WTC11 (cell line): ENCODE measurements at regions not wholly inside any gene's neighbourhood (a gene's known extent, or its start where the extent isn't known, plus 50 kb on each side); places are given as distances from the start of the nearest gene placed in this dataset.

Experiments
- ATAC-seq: fragments of 200-7000 bp; cut with Tn5 transposase; 2 replicates; pipeline ENCODE4 v1.10.0; 2021; ENCODE audit warnings: mild to moderate bottlenecking, moderate library complexity
- CTCF ChIA-PET: fragments of 300-600 bp; sonication (Branson Sonifier 250); formaldehyde crosslinking; loops from one replicate; lab custom pipeline; 2021; ENCODE audit warnings: antibody characterized with exemption; lab: Charles Lee
- POLR2A ChIA-PET: fragments of 350-600 bp; sonication (Branson Sonifier 250); formaldehyde crosslinking; loops from one replicate; lab custom pipeline; 2021; ENCODE audit warnings: antibody characterized with exemption; lab: Charles Lee
- DNase-seq: peaks from one replicate; pipeline ENCODE4 v3.0.0; 2021; ENCODE audit warnings: low spot score
- H3K27ac Mint-ChIP-seq: 2 replicates; pipeline ENCODE4 v1.8.0; 2021; ENCODE audit warnings: mixed read lengths
- H3K27me3 Mint-ChIP-seq: 2 replicates; pipeline ENCODE4 v1.8.0; 2021; ENCODE audit warnings: low read depth, mild to moderate bottlenecking, moderate library complexity, mixed read lengths
- H3K36me3 Mint-ChIP-seq: 2 replicates; pipeline ENCODE4 v1.8.0; 2021; ENCODE audit warnings: mixed read lengths
- H3K4me1 Mint-ChIP-seq: 2 replicates; pipeline ENCODE4 v1.8.0; 2022; ENCODE audit warnings: mixed read lengths
- H3K4me3 Mint-ChIP-seq: 2 replicates; pipeline ENCODE4 v1.8.0; 2021; ENCODE audit warnings: mild to moderate bottlenecking, moderate library complexity, mixed read lengths
- H3K9me3 Mint-ChIP-seq: 2 replicates; pipeline ENCODE4 v1.8.0; 2021; ENCODE audit warnings: mixed read lengths
- CDX4 ChIP-seq: fragments of 250-450 bp; sonication (Bioruptor Pico); IDR thresholded peaks from 2 replicates; pipeline ENCODE4 v1.9.0; 2021; ENCODE audit warnings: moderate library complexity, mild to moderate bottlenecking, inconsistent platforms, borderline replicate concordance
- CREM ChIP-seq: sonication (generic); formaldehyde crosslinking; IDR thresholded peaks from 2 replicates; pipeline ENCODE4 v1.8.1; 2022; ENCODE audit warnings: mild to moderate bottlenecking, missing genetic modification reagents, moderate library complexity
- FOXK1 ChIP-seq: sonication (generic); formaldehyde crosslinking; IDR thresholded peaks from 2 replicates; pipeline ENCODE4 v1.8.0; 2022; ENCODE audit warnings: mild to moderate bottlenecking, moderate library complexity, missing genetic modification reagents
- GABPB1 ChIP-seq: sonication (generic); formaldehyde crosslinking; IDR thresholded peaks from 2 replicates; pipeline ENCODE4 v1.8.1; 2023; ENCODE audit warnings: mild to moderate bottlenecking, missing genetic modification reagents
- GTF2I ChIP-seq: fragments of 250-450 bp; sonication (Bioruptor Pico); conservative IDR thresholded peaks from 2 replicates; pipeline ENCODE4 v1.4.0; 2021; ENCODE audit warnings: mild to moderate bottlenecking
- HMGA2 ChIP-seq: fragments of 250-450 bp; sonication (Bioruptor Pico); IDR thresholded peaks from 2 replicates; pipeline ENCODE4 v1.4.0; 2021; ENCODE audit warnings: mild to moderate bottlenecking, moderate library complexity
- JUN ChIP-seq: sonication (generic); formaldehyde crosslinking; IDR thresholded peaks from 2 replicates; pipeline ENCODE4 v1.8.0; 2023; ENCODE audit warnings: mild to moderate bottlenecking, missing genetic modification reagents
- MYBL2 ChIP-seq: sonication (generic); formaldehyde crosslinking; IDR thresholded peaks from 2 replicates; pipeline ENCODE4 v1.8.1; 2023; ENCODE audit warnings: mild to moderate bottlenecking, moderate library complexity, missing genetic modification reagents
- NFYB ChIP-seq: sonication (generic); formaldehyde crosslinking; conservative IDR thresholded peaks from 2 replicates; pipeline ENCODE4 v1.8.0; 2022; ENCODE audit warnings: low read depth, missing genetic modification reagents
- SP1 ChIP-seq: sonication (generic); formaldehyde crosslinking; conservative IDR thresholded peaks from 2 replicates; pipeline ENCODE4 v1.8.1; 2022; ENCODE audit warnings: missing genetic modification reagents
- TCF7 ChIP-seq: sonication (generic); formaldehyde crosslinking; IDR thresholded peaks from 2 replicates; pipeline ENCODE4 v1.8.0; 2022; ENCODE audit warnings: mild to moderate bottlenecking, low read depth, missing genetic modification reagents, moderate library complexity
- ZNF121 ChIP-seq: sonication (generic); formaldehyde crosslinking; IDR thresholded peaks from 2 replicates; pipeline ENCODE4 v1.8.0; 2023; ENCODE audit warnings: missing genetic modification reagents
- ZNF232 ChIP-seq: sonication (generic); formaldehyde crosslinking; IDR thresholded peaks from 2 replicates; pipeline ENCODE4 v1.8.0; 2022; ENCODE audit warnings: mild to moderate bottlenecking, missing genetic modification reagents
- TF ChIP-seq, protein P1 (sequence below): sonication (generic); formaldehyde crosslinking; IDR thresholded peaks from 2 replicates; pipeline ENCODE4 v1.8.0; 2023; ENCODE audit warnings: mild to moderate bottlenecking, missing genetic modification reagents
- TF ChIP-seq, protein P2 (sequence below): fragments of 250-450 bp; sonication (Bioruptor Pico); IDR thresholded peaks from 2 replicates; pipeline ENCODE4 v1.9.0; 2021; ENCODE audit warnings: mild to moderate bottlenecking, borderline replicate concordance
- TF ChIP-seq, protein P3 (sequence below): sonication (generic); formaldehyde crosslinking; IDR thresholded peaks from 2 replicates; pipeline ENCODE4 v1.8.1; 2022; ENCODE audit warnings: low read depth, missing genetic modification reagents, borderline replicate concordance
- TF ChIP-seq, protein P4 (sequence below): sonication (generic); formaldehyde crosslinking; IDR thresholded peaks from 2 replicates; pipeline ENCODE4 v1.8.0; 2023; ENCODE audit warnings: missing genetic modification reagents, mild to moderate bottlenecking, borderline replicate concordance

- ChIA-PET CTCF (no interaction called here), POLR2A (no interaction called here)
- Mint-ChIP-seq H3K4me1 (no peaks in the 10 kb centered on the region), H3K27me3 (no peaks in the 10 kb centered on the region), H3K4me3 (no peak overlapping the region), H3K36me3 (no peaks in the 10 kb centered on the region), H3K27ac (no peak overlapping the region), H3K9me3 (no peaks in the 10 kb centered on the region)
- ATAC-seq (no peak), DNase-seq (no peak)
- no peak for TF ChIP-seq JUN (CRISPR knock-in tag)
- TF ChIP-seq HMGA2 (CRISPR knock-in tag), result no peak
- no peak for TF ChIP-seq ZNF232 (CRISPR knock-in tag)
- TF ChIP-seq GTF2I, result no peak
- TF ChIP-seq MYBL2 (CRISPR knock-in tag), result no peak
- TF ChIP-seq, protein P1, sequence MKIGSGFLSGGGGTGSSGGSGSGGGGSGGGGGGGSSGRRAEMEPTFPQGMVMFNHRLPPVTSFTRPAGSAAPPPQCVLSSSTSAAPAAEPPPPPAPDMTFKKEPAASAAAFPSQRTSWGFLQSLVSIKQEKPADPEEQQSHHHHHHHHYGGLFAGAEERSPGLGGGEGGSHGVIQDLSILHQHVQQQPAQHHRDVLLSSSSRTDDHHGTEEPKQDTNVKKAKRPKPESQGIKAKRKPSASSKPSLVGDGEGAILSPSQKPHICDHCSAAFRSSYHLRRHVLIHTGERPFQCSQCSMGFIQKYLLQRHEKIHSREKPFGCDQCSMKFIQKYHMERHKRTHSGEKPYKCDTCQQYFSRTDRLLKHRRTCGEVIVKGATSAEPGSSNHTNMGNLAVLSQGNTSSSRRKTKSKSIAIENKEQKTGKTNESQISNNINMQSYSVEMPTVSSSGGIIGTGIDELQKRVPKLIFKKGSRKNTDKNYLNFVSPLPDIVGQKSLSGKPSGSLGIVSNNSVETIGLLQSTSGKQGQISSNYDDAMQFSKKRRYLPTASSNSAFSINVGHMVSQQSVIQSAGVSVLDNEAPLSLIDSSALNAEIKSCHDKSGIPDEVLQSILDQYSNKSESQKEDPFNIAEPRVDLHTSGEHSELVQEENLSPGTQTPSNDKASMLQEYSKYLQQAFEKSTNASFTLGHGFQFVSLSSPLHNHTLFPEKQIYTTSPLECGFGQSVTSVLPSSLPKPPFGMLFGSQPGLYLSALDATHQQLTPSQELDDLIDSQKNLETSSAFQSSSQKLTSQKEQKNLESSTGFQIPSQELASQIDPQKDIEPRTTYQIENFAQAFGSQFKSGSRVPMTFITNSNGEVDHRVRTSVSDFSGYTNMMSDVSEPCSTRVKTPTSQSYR, result no peak
- TF ChIP-seq, protein P2, sequence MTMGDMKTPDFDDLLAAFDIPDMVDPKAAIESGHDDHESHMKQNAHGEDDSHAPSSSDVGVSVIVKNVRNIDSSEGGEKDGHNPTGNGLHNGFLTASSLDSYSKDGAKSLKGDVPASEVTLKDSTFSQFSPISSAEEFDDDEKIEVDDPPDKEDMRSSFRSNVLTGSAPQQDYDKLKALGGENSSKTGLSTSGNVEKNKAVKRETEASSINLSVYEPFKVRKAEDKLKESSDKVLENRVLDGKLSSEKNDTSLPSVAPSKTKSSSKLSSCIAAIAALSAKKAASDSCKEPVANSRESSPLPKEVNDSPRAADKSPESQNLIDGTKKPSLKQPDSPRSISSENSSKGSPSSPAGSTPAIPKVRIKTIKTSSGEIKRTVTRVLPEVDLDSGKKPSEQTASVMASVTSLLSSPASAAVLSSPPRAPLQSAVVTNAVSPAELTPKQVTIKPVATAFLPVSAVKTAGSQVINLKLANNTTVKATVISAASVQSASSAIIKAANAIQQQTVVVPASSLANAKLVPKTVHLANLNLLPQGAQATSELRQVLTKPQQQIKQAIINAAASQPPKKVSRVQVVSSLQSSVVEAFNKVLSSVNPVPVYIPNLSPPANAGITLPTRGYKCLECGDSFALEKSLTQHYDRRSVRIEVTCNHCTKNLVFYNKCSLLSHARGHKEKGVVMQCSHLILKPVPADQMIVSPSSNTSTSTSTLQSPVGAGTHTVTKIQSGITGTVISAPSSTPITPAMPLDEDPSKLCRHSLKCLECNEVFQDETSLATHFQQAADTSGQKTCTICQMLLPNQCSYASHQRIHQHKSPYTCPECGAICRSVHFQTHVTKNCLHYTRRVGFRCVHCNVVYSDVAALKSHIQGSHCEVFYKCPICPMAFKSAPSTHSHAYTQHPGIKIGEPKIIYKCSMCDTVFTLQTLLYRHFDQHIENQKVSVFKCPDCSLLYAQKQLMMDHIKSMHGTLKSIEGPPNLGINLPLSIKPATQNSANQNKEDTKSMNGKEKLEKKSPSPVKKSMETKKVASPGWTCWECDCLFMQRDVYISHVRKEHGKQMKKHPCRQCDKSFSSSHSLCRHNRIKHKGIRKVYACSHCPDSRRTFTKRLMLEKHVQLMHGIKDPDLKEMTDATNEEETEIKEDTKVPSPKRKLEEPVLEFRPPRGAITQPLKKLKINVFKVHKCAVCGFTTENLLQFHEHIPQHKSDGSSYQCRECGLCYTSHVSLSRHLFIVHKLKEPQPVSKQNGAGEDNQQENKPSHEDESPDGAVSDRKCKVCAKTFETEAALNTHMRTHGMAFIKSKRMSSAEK (CRISPR knock-in tag), result no peak
- TF ChIP-seq CREM (CRISPR knock-in tag), result no peak
- TF ChIP-seq GABPB1 (CRISPR knock-in tag), result no peak
- no peak for TF ChIP-seq CDX4 (CRISPR knock-in tag)
- TF ChIP-seq ZNF121, result no peak
- no peak for TF ChIP-seq NFYB (CRISPR knock-in tag)
- TF ChIP-seq, protein P3, sequence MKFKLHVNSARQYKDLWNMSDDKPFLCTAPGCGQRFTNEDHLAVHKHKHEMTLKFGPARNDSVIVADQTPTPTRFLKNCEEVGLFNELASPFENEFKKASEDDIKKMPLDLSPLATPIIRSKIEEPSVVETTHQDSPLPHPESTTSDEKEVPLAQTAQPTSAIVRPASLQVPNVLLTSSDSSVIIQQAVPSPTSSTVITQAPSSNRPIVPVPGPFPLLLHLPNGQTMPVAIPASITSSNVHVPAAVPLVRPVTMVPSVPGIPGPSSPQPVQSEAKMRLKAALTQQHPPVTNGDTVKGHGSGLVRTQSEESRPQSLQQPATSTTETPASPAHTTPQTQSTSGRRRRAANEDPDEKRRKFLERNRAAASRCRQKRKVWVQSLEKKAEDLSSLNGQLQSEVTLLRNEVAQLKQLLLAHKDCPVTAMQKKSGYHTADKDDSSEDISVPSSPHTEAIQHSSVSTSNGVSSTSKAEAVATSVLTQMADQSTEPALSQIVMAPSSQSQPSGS (CRISPR knock-in tag), result no peak
- no peak for TF ChIP-seq TCF7 (CRISPR knock-in tag)
- TF ChIP-seq SP1, result no peak
Measured at GRCh38 chr7:126202177-126202576, 1050.6 kb downstream of the GRM8 start.

GRCh38 chr7:126185959-126186580, 1066.7 kb downstream of the GRM8 start:
- no peaks in the 10 kb centered on the region for H3K27me3 Mint-ChIP-seq

More at GRCh38 chr7:126185959-126186580, 1066.7 kb downstream of the GRM8 start:
- ATAC-seq, result peak; percentile 95
- TF ChIP-seq, protein P4, sequence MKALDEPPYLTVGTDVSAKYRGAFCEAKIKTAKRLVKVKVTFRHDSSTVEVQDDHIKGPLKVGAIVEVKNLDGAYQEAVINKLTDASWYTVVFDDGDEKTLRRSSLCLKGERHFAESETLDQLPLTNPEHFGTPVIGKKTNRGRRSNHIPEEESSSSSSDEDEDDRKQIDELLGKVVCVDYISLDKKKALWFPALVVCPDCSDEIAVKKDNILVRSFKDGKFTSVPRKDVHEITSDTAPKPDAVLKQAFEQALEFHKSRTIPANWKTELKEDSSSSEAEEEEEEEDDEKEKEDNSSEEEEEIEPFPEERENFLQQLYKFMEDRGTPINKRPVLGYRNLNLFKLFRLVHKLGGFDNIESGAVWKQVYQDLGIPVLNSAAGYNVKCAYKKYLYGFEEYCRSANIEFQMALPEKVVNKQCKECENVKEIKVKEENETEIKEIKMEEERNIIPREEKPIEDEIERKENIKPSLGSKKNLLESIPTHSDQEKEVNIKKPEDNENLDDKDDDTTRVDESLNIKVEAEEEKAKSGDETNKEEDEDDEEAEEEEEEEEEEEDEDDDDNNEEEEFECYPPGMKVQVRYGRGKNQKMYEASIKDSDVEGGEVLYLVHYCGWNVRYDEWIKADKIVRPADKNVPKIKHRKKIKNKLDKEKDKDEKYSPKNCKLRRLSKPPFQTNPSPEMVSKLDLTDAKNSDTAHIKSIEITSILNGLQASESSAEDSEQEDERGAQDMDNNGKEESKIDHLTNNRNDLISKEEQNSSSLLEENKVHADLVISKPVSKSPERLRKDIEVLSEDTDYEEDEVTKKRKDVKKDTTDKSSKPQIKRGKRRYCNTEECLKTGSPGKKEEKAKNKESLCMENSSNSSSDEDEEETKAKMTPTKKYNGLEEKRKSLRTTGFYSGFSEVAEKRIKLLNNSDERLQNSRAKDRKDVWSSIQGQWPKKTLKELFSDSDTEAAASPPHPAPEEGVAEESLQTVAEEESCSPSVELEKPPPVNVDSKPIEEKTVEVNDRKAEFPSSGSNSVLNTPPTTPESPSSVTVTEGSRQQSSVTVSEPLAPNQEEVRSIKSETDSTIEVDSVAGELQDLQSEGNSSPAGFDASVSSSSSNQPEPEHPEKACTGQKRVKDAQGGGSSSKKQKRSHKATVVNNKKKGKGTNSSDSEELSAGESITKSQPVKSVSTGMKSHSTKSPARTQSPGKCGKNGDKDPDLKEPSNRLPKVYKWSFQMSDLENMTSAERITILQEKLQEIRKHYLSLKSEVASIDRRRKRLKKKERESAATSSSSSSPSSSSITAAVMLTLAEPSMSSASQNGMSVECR (CRISPR knock-in tag), result no peak
- TF ChIP-seq SP1 (no peak), FOXK1 (CRISPR knock-in tag) (no peak)
- ChIA-PET POLR2A (no interaction called here), CTCF (no interaction called here)
- peaks cover 25% of the 10 kb centered on the region for H3K4me1 Mint-ChIP-seq
- peak; percentile 47 for DNase-seq
- peak overlapping the region; percentile 64 for H3K27ac Mint-ChIP-seq
- no peaks in the 10 kb centered on the region for H3K36me3 Mint-ChIP-seq
- peaks cover 5% of the 10 kb centered on the region for H3K9me3 Mint-ChIP-seq
- H3K4me3 Mint-ChIP-seq, result no peak overlapping the region
